Stimulated activated CD8-positive, alpha-beta memory T cell treated with anti-CD3 and anti-CD28 coated beads, Interleukin-7, amount 100 ng/mL, for 24 hours (primary cell): ENCODE measurements at regions not wholly inside any gene's neighbourhood (a gene's known extent, or its start where the extent isn't known, plus 50 kb on each side); places are given as distances from the start of the nearest gene placed in this dataset.

ENCODE experiments used
- DNase-seq: peaks from one replicate; pipeline ENCODE4 v3.0.0-alpha.2; 2020; ENCODE audit warnings: low read depth

DNA sequence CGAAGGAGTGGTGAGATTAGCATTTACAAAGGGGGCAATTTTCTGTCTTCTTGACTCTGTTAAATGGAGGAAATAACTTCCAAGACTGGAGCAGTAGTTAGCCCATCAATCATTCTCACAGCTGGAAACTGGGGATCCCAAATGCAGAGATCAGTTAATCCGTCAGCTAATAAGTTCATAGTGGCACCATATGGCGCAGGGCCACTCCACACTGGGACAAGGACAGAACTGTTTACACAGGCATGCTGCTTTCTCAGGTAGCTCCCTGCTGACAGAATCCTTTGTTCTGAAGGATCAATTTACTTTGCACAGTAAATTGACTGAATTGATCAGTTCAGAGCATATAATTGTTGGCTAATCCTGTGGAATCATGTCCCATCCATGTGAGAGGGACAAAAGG is 395.7 kb downstream of the TMEM161B start:
- DNase-seq, result no peak

DNA sequence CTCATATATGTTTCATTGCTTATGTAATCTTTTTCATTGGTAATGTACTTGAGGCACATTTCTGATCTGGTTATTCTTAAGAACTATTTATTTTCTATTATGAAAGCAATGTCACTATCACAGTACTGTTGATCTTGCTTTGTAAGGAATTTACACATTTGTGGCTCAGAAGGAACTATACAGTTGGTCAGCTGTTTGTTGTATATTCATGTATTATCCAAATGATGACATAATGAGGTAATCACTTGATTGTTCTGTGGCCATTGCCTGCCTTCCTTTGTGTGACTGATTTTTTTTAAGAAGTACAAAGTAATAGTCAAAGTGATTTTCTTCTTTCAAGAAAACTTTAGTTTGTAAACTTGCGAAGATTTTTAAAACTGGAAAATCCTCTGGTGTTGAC is 399.9 kb downstream of the TMEM161B start:
- no peak for DNase-seq

DNA sequence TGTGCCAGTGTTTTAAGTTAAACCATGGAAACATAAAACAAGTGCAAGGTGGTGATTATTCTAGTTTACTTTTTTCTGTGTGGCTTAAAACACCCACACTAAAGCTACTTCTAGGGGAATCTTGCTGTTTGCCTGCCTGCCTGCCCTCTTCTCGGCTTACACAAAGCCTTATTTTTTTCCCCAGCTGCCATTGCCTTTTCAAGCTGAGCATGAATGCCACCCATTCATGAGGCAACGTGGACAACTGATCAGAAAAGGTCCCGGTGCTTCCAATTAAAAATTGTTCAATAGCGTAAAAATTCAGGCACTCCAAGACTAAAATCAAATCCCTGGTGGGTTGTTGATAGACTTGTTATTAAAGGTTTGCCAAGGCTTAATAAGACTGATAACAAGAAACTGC is 401.4 kb downstream of the TMEM161B start:
- DNase-seq, result no peak

DNA sequence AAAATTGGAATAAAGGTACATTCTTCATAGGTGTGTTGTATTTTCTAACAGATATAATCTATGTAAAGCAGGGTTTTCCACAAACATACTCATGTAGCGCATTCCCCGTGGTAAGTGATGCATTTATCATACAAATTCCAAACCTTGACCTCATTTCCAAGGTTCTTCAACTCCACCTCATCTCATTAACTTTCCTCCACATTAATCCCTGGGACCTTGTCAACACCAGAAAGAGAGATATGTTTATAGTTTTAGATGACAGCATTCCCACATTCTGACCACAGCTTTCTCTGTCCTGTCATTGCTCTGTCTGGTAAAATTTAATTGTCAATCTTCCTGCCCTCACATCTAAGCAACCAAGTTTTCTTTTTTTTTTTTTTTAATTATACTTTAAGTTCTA is 415.1 kb downstream of the TMEM161B start:
- no peak for DNase-seq

DNA sequence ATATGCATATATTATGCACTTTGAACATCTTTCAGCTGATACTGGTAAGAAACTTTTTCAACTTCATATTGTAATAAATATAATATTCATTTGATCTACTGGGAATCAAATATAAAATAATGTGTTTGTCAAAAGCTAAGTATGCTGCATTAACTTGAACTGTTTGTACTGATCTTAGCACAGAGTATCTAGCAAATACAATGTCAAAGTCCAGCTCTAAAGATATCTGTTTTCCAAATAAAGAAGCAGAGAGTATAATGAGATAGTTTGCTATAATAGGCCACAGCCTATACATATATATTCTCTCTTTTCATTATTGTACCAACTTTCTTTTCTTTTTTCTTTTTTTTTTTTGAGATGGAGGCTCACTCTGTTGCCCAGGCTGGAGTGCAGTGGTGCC is 417.0 kb downstream of the TMEM161B start:
- no peak for DNase-seq

DNA sequence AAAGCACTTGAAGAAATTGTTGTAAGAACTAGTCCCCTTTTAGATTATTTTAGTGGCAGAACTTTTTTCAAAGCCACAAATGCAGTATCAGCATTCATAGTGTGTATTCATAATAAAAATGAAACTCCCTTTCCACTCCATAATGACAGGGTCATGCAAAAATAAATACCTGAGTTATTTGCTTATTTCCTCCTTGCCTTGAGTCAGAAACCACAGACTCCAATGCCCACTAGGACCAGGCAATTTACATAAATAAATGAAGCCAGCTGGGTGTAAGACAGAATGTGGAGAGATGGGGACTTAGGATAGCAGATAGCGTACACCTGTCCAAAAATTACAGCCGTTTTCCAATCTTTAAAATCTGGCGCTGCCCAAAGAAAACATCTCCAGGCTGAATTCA is 417.8 kb downstream of the TMEM161B start:
- no peak for DNase-seq

DNA sequence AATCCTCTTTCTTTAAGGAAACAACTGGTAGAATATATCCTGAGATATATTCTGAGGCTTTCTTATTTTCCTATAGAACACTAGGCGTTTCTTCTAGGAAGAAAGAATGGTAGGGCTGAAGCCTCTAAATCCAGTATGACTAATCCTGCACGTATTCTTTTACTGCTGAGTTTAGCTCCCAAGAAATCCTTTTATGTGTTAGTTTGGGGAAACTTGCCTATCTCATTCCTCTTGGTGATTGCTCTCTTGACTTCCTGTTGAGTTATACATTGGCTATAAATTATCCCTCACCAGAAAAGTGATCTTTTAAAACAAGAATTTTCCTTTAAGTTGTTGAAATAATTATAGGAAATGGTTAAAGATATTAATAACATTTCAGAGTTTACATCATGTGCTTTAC is 422.9 kb downstream of the TMEM161B start:
- DNase-seq, result no peak

DNA sequence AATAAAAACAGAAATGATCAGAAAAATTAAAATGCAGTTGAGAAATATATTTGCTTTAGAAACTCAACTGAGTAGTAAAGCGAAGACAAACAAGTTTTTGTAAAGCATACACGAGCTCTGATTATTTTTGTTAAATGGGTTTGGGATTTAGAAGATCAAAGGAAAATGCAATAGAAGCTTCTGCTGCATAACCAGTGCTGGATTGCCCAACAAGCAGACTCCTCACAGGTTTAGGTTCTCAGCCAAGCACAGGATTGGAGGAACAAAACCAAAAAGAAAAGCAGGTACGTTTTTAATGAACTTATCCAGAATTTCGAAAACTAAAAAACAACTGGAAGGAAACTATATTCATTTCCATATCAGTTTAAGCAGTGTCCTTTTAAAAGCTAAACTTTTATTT is 423.8 kb downstream of the TMEM161B start:
- no peak for DNase-seq

DNA sequence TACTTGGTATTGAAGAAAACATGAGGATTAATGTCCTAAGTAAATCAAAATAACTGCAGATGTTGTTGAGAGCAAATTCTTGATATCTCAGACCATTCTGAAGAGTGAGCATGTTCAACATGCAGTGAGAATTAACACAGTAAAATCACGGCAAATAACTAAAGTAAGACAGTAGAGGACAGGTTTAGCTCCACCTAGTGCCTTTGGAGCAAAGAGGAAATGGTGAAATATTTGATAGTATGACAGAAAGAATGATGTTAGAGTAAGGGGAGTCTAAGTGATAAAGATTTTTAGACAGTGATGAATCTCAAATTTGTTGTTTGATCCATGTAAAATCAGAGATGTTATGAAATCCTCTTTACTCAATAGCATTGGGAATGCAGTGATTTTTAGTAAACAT is 424.2 kb downstream of the TMEM161B start:
- DNase-seq, result no peak

DNA sequence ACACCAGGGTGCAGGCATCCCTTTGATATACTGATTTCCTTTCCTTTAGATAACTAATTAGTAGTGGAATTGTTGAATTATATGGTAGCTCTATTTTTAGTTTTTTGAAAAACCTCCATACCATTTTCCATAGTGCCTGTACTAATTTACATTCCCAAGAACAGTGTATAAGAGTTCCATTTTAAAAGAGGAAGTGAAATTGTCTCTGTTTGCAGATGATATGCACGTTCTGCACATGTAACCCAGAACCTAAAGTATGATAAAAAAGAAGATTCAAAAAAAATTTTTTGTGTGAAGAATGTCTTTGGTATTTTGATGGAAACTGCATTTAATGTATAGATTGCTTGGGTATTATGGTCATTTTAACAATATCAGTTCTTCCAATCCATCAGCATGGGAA is 424.0 kb upstream of the CCNH start:
- DNase-seq, result no peak

DNA sequence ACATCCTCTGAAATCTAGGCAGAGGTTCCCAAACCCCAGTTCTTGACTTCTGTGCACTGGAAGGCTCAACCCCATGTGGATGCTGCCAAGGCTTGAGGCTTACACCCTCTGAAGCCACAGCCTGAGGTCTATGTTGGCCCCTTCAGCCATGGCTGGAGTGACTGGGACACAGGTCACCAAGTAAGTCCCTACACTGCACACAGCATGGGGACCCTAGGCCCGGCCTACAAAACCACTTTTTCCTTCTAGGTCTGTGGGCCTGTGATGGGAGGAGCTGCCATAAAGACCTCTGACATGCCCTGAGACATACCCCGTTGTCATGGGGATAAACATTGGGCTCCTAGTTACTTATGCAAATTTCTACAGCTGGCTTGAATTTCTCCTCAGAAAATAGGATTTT is 418.8 kb upstream of the CCNH start:
- no peak for DNase-seq

DNA sequence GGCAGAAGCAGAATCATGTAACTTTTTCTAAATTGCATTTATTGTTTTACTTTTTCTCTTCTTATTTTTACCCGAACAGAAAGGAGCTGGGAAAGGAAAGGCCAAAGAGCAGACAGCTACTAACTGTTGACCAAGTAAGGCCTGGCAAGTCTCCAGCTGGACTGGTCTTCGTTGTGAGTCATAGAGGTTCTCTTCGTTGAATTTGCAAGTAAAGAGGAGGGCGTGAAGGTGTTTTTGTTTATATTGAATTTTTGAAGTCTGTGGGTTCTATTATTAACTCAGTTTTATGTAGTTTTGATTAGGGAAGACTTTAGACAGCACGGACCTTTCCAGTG is 416.5 kb upstream of the CCNH start:
- DNase-seq, result no peak

DNA sequence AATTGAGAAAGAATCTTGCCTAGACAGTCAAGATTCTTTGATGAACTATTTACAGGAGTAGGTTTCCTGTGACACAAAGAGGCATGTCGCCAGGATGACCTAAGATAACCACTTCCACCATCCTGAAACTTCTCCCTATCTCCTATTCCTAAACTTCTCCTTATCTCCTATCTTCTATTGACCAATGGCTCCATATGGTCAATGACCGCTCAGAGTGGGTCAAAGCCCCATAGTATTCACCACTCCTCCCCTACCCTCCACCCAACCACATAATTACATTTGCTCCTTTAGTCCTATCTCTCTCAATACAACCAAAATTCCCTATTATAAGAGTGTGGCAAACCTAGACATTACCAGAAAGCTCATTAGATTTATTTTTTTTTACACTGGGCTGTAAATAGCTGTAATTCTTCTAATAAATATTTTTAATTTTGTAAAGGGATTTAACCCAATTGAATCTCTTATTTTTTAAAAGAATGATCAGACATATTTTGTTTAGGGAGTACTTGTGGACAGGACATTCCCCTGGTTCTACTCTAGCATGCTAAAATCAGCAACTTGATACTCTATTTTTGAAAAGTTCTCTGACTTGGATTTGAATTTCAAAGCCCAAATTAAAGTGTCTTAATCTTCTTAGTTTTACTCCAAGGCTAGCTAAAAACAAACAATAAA is 416.0 kb upstream of the CCNH start:
- DNase-seq, result no peak

DNA sequence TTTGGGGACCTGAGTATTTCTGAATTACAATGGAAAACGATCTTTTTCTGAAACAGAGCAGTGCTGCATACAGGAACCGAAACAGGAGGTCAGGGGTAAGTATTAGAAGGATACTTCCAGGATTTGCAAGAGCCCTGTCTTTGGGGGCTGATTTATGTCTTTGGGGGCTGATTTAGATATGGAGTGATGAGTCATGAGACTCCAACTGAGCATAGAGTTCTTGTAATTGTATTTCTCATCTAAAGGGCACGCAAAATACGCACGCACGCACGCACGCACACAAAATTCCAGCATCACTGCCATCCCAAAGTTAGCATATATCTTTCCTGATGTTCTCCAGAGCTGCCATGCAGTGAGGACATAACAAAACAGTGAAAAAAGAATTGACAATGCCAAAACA is 414.8 kb upstream of the CCNH start:
- DNase-seq, result no peak

DNA sequence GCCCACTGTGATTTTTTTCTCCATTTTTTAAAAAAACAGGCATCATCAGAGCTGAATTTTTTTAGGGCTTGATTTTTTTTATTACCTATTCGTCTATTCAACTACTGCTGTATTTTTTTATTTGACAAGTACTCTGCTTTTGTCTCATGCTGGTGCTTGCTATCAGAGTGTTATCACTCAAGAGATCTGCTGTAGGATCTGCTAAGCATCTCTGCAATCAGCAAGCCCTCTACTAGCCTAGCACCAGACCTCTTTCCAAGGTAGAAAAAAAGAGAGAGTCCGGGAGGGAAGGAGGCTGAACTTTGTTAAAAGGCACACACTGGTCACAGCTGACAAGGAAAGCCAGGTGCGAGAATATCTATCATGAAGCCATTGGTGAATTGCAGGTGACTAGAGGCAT is 413.8 kb upstream of the CCNH start:
- DNase-seq, result no peak

DNA sequence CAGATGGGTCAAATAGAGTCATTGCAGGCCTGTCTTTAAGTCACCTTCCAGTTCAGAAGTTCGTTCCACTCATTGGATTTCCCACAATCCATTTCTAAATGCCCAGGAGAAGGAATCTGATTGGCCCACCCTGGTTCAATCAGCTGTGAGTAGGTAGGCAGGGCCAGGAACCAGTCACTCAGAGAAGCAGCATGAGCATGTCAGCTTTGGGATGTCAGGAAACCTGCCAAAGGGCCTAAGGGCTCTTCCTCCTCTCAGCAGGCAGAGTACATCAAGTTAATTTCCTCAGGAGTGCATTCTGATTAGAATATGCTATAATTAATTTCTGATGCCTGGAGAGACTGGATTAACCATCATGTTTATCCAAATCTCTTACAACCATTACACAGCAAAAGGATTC is 412.9 kb upstream of the CCNH start:
- DNase-seq, result no peak

DNA sequence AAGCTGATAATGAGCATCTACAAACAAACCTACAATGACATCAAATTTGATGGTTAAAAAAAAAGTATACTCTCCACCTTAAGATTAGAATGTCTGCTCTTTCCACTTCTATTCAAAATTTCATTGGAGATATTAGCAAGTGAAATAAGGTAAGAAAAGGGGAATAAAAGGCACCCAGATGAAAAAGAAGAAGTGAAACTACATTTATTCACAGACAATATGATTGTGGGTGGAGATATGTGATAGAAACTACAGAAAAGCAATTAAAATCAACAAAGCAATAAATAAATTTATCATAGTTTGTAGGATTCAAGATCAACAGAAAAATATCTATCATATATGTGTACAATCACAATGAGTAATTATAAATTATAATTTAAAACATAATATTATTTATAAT is 395.1 kb upstream of the CCNH start:
- DNase-seq, result no peak

DNA sequence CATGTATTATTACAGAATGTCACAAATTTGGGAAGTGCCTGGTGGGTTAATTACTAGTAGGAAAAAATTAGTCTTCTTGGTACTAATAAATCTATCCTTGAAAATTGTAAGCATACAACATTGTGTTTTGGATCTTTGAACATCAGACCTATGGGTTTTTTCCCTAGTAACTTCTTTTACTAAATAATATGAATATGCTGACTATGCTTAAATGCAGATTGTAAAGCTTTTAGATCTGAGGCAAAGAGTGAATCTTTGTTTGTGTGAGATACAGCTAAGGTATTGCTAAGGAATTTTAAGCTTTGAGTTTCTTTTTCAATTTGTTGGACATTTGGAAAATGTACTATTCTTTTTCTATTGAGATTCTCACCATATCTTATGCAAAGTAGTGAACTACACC is 390.6 kb upstream of the CCNH start:
- DNase-seq, result no peak

DNA sequence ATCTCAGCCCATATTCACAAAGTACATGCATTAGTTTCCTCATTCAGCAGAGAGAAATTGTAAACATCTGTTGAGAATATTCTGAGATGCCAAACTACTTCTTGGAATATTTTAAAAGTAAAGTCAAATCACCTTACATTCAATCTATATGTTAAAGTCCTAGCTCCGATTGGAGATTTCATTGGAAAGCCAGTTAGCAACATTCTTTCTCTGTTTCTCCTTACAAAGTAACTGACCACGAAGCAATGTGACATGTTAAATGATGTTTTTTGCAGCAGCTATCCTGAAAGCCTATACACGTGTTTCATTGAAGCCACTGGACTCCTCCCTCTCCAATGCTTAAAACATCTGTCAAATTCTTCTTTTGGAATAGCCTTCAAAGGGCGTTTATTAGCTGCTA is 379.1 kb upstream of the CCNH start:
- DNase-seq, result no peak

DNA sequence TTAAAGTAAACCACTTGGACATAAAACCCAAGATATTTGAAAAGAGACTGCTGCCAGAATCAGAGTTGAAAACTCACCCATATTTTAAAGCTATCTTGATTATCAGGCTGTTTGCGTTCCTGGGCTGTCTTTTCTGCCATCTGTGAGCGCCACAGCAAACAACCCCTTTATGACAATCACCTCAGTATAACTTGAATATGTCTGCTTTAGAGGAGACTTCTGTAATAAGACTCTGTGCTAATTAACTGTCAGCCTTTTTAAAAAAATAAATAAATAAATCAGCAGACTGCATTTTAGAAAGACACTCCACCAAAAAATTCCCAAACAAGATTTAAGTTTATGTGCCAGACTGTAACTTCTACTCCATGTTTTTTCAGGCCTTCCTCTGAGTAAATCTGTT is 375.7 kb upstream of the CCNH start:
- DNase-seq, result no peak

DNA sequence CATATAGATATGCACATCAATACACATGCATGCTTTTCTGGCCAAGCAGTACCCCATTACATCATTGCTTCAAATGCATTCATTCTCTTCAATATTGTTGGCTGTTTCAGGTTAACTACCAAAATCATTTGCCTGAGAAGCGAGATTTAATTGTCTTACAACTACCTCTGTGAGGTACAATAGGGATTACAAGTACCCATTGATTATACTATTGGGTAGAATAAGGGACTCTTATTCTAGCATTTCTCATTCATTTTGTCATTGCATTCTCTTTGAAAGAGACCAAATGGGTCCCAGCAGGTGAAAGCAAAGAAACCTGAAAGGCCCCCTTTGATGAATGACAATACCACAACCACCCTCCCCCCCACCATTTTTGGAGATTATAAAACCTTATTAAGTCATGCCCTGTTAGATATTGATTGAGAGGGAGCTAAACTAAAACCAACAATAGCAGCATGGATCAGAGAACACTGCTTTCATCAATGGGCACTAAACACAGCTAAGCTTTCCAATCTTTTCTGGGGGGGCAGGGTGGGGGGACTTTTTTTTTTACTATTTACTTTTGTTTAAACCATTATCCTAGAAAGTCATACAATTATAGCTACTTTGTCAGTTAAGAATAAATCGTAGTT is 375.0 kb upstream of the CCNH start:
- DNase-seq, result no peak

DNA sequence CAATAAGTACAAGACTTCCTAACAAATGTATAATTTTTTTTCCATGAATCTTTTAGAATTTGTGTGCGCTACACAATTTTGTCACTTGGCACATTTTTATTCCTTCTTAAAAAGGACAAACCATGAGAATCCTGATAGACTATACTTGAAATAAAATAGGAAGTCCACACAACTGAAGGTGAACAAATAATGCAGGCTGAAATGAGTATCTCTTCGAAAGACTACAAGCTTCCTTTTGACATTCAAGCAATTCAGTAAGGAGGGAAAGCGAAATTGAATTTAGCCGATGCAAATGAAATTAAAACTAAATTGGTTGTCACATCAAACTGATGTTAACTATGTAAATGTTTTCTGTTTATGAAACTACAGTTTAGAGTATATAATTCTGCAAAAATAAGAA is 374.4 kb upstream of the CCNH start:
- no peak for DNase-seq

DNA sequence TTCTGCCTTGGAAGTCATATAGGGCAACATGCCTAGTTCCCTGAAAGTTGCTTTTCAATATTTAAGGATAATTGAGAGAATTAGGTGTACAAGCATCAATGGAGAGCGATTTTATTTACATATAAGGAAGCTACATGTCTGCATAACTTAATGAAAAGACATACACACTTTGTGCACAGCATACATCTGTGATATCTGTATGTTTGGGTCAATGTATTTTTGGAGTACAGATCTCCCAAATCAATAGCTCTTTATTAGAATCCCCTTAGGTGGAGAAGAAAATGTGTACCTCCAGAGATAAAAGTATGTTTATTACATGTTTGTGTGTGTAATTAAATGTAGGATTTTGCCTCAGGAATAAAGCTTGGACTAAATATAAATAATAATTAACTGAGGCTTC is 373.7 kb upstream of the CCNH start:
- DNase-seq, result no peak

DNA sequence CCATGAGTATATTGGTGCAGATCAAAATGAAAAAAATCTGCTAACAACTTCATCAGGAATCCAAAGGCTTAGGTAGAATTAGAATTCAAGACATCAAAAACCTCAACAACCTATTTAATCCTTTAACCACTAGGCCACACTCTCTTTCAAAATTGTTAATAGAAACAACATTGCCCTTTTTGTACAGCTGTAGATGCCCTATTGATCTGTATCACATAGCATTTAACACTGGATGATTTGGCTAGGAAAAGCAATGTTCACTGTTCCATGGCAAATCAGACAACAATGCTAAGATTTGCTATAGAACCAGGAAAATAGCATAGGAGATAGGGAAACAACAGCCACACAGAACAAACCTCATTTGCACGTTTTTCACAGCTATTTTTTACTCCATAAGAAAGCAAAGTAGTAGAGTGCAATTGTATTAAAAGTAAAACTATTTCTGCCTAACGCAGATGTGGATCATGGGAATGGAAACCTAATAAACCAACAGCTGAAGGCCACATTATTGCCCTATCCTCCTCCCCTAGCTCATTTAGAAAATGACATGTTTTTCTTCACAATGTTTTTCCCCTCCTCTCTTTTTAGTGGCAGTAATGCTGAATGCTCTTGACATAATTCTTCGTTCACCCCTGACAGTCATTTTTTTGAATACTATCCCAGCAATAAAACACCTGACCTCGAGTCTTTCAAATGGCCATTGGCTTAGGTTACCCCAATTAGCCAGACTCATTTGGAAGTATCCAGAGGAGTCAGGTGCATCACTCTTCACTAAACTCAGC is 373.0 kb upstream of the CCNH start:
- DNase-seq, result no peak
